CD4-positive, alpha-beta T cell treated with Interleukin-17A for 4 hours (primary cell): ENCODE measurements at regions not wholly inside any gene's neighbourhood (a gene's known extent, or its start where the extent isn't known, plus 50 kb on each side); places are given as distances from the start of the nearest gene placed in this dataset.

Experiments
- DNase-seq: peaks from one replicate; pipeline ENCODE4 v3.0.0-alpha.2; 2020; ENCODE audit warnings: mixed read lengths

GRCh38 chr16:85190572-85190971, 78.3 kb upstream of the CIBAR2 start:
- no peak for DNase-seq

GRCh38 chr16:85191341-85191965, 79.2 kb upstream of the CIBAR2 start:
- DNase-seq = no peak

- DNase-seq = no peak
Measured at GRCh38 chr16:85192238-85193114, 80.2 kb upstream of the CIBAR2 start.

GRCh38 chr16:85193115-85193493, 80.8 kb upstream of the CIBAR2 start:
- no peak for DNase-seq

GRCh38 chr16:85193876-85194275, 81.6 kb upstream of the CIBAR2 start:
- DNase-seq = no peak

- DNase-seq = no peak
Measured at GRCh38 chr16:85194307-85195270, 82.3 kb upstream of the CIBAR2 start.

- no peak for DNase-seq
Measured at GRCh38 chr16:85195271-85195647, 83.0 kb upstream of the CIBAR2 start.

- no peak for DNase-seq
Measured at GRCh38 chr16:85195900-85196772, 83.9 kb upstream of the CIBAR2 start.

GRCh38 chr16:85196976-85197375, 84.7 kb upstream of the CIBAR2 start:
- DNase-seq = no peak

- DNase-seq = no peak
Measured at GRCh38 chr16:85197611-85198566, 85.6 kb upstream of the CIBAR2 start.

- no peak for DNase-seq
Measured at GRCh38 chr16:85199069-85199725, 86.9 kb upstream of the CIBAR2 start.

GRCh38 chr16:85199880-85200279, 87.6 kb upstream of the CIBAR2 start:
- no peak for DNase-seq

GRCh38 chr16:85200471-85201278, 88.4 kb upstream of the CIBAR2 start:
- DNase-seq = no peak

GRCh38 chr16:85201574-85201973, 89.3 kb upstream of the CIBAR2 start:
- no peak for DNase-seq

- no peak for DNase-seq
Measured at GRCh38 chr16:85202051-85202601, 89.9 kb upstream of the CIBAR2 start.

- no peak for DNase-seq
Measured at GRCh38 chr16:85202631-85203461, 90.6 kb upstream of the CIBAR2 start.

- DNase-seq = no peak
Measured at GRCh38 chr16:85203462-85203813, 91.2 kb upstream of the CIBAR2 start.

GRCh38 chr16:85204242-85205010, 92.2 kb upstream of the CIBAR2 start:
- no peak for DNase-seq
